Fibroblast of lung (primary cell): ENCODE measurements at regions not wholly inside any gene's neighbourhood (a gene's known extent, or its start where the extent isn't known, plus 50 kb on each side); places are given as distances from the start of the nearest gene placed in this dataset.
A peak's percentile ranks its signal among the peaks of the same experiment; 100 is the strongest.

ENCODE experiments used
- DNase-seq, 2 donors: peaks; one replicate each; pipeline versions ENCODE4 v3.0.0 to v3.0.0-alpha.2; 2010; ENCODE audit warnings: low read depth in 2 of 2
- H2AFZ ChIP-seq: 2 replicates; pipeline ENCODE4 v1.5.1; 2012; ENCODE audit warnings: low read length, control low read depth, inconsistent platforms
- H3K27ac ChIP-seq: 2 replicates; pipeline ENCODE4 v1.5.1; 2011; ENCODE audit warnings: low read length, control low read depth; ENCODE audit not compliant: insufficient read depth
- H3K27me3 ChIP-seq: 2 replicates; pipeline ENCODE4 v1.5.1; 2011; ENCODE audit warnings: mild to moderate bottlenecking, low read length; ENCODE audit not compliant: control insufficient read depth, insufficient read depth
- H3K36me3 ChIP-seq: 2 replicates; pipeline ENCODE4 v1.5.1; 2011; ENCODE audit warnings: low read length; ENCODE audit not compliant: control insufficient read depth, insufficient read depth
- H3K4me1 ChIP-seq: 2 replicates; pipeline ENCODE4 v1.5.1; 2011; ENCODE audit warnings: low read length; ENCODE audit not compliant: control insufficient read depth, insufficient read depth; ENCODE audit errors: extremely low read depth
- H3K4me2 ChIP-seq: 2 replicates; pipeline ENCODE4 v1.5.1; 2011; ENCODE audit warnings: low read length, control low read depth; ENCODE audit not compliant: insufficient read depth; ENCODE audit errors: extremely low read depth
- H3K4me3 ChIP-seq, 4 experiments: fragments of 200-600 bp in 1 of 4; sonication (generic) in 1 of 4; replicated peaks in 1 of 4; 2 replicates each; pipeline ENCODE4 v1.5.1; 2011 to 2016; ENCODE audit warnings: low read length in 4 of 4, low read depth in 3 of 4, mild to moderate bottlenecking in 3 of 4, control low read depth in 2 of 4, inconsistent platforms in 1 of 4, mixed read lengths in 1 of 4; ENCODE audit not compliant: insufficient read depth in 1 of 4; ENCODE audit errors: control extremely low read depth in 1 of 4
- H3K79me2 ChIP-seq: 2 replicates; pipeline ENCODE4 v1.5.1; 2012; ENCODE audit warnings: mild to moderate bottlenecking, low read length, inconsistent platforms; ENCODE audit not compliant: control insufficient read depth, insufficient read depth
- H3K9ac ChIP-seq: 2 replicates; pipeline ENCODE4 v1.5.1; 2011; ENCODE audit warnings: mild to moderate bottlenecking, low read length, control low read depth; ENCODE audit not compliant: insufficient read depth
- H3K9me3 ChIP-seq: 2 replicates; pipeline ENCODE4 v1.5.1; 2012; ENCODE audit warnings: low read depth, low read length; ENCODE audit not compliant: control insufficient read depth, insufficient read depth
- H4K20me1 ChIP-seq: 2 replicates; pipeline ENCODE4 v1.5.1; 2011; ENCODE audit warnings: low read length; ENCODE audit not compliant: control insufficient read depth, insufficient read depth; ENCODE audit errors: extremely low read depth
- CTCF ChIP-seq, 2 donors: IDR thresholded peaks in 1 of 2; conservative IDR thresholded peaks in 1 of 2; 1 replicate in 1 of 2; 2 replicates in 1 of 2; pipeline ENCODE4 v1.5.1; 2011 to 2012; ENCODE audit warnings: low read length in 2 of 2, control low read depth in 1 of 2, inconsistent platforms in 1 of 2, low read depth in 1 of 2, mild to moderate bottlenecking in 1 of 2
- EZH2 ChIP-seq: IDR thresholded peaks from 2 replicates; pipeline ENCODE4 v1.5.1; 2012; ENCODE audit warnings: low read length, control low read depth, mild to moderate bottlenecking; ENCODE audit errors: missing control alignments

- no peaks in the 10 kb centered on the region for H4K20me1 ChIP-seq
- H3K4me3 ChIP-seq = no peak overlapping the region
- no peak for DNase-seq
- H3K4me1 ChIP-seq = no peaks in the 10 kb centered on the region
- H3K36me3 ChIP-seq = no peaks in the 10 kb centered on the region
- no peak overlapping the region for H3K27ac ChIP-seq
- no peak overlapping the region for H3K9ac ChIP-seq
- no peaks in the 10 kb centered on the region for H3K79me2 ChIP-seq
- no peak for TF ChIP-seq EZH2
- no peak for TF ChIP-seq CTCF (conservative IDR thresholded peaks at IDR 0.05 in 1 of 2, IDR thresholded peaks at IDR 0.05 in 1 of 2; ENCODE audit: low read depth in 1 of 2, low read length in 2 of 2)
- no peaks in the 10 kb centered on the region for H3K27me3 ChIP-seq
- H2AFZ ChIP-seq = no peak overlapping the region
- H3K4me2 ChIP-seq = no peak overlapping the region
- no peaks in the 10 kb centered on the region for H3K9me3 ChIP-seq
Observed at GRCh38 chr2:58968885-58969284, 727.8 kb upstream of the FANCL start.

DNA sequence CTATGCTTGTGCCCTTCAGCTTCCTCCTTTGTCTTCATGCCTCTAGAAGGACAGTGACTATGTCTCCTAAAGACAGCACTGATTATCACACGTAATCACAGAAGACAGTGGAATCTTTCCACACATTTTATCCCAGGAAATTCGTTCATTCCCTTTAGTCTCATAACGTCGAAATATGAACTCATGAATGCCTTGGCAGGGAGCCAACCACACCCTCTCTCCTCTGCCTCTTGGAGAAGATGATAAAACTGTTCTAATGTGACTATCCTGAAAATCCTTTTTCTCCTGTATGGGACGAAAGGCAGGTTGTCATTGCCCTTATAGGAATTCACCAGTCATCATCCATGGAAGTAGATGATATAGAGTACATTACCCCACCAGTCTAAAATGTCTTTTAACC lies 726.6 kb upstream of the FANCL start:
- TF ChIP-seq EZH2 (no peak), CTCF (conservative IDR thresholded peaks at IDR 0.05 in 1 of 2, IDR thresholded peaks at IDR 0.05 in 1 of 2; ENCODE audit: low read depth in 1 of 2, low read length in 2 of 2) (no peak)
- H3K9me3 ChIP-seq = no peaks in the 10 kb centered on the region
- DNase-seq = peak in 1 of 2 donors; percentile 1
- no peaks in the 10 kb centered on the region for H3K27me3 ChIP-seq
- no peaks in the 10 kb centered on the region for H3K79me2 ChIP-seq
- H3K4me1 ChIP-seq = no peaks in the 10 kb centered on the region
- H3K27ac ChIP-seq = no peak overlapping the region
- no peak overlapping the region for H2AFZ ChIP-seq
- H3K4me3 ChIP-seq = no peak overlapping the region
- H3K9ac ChIP-seq = no peak overlapping the region
- no peaks in the 10 kb centered on the region for H4K20me1 ChIP-seq
- H3K4me2 ChIP-seq = no peak overlapping the region
- H3K36me3 ChIP-seq = no peaks in the 10 kb centered on the region

DNA sequence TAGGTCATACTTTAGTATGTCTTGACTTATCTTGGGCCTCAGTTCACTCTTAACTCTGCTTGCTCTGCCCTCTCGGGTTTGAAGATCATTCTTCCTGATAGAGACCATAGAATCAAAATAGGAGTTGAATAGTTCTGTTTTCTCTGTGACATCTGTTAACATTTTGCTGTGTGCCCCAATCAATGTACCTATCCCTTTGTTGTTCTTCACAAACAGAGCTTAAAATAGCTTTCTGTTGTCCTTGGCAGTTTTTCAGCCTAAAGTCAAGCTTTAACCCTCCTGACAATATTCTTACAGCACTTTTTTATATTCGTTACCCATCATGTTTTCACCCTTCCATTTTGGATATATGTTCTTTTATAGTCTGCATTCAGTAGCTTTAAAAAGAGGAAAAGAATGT lies 724.5 kb upstream of the FANCL start:
- DNase-seq = no peak
- H3K27me3 ChIP-seq = no peaks in the 10 kb centered on the region
- TF ChIP-seq CTCF (conservative IDR thresholded peaks at IDR 0.05 in 1 of 2, IDR thresholded peaks at IDR 0.05 in 1 of 2; ENCODE audit: low read depth in 1 of 2, low read length in 2 of 2) = no peak
- TF ChIP-seq EZH2 = no peak
- no peak overlapping the region for H3K4me2 ChIP-seq
- H3K79me2 ChIP-seq = no peaks in the 10 kb centered on the region
- H3K9ac ChIP-seq = no peak overlapping the region
- H3K27ac ChIP-seq = no peak overlapping the region
- no peaks in the 10 kb centered on the region for H3K4me1 ChIP-seq
- H2AFZ ChIP-seq = no peak overlapping the region
- H3K9me3 ChIP-seq = no peaks in the 10 kb centered on the region
- no peaks in the 10 kb centered on the region for H4K20me1 ChIP-seq
- no peak overlapping the region for H3K4me3 ChIP-seq
- H3K36me3 ChIP-seq = no peaks in the 10 kb centered on the region
